ENCODE measurements at regions not wholly inside any gene's neighbourhood (a gene's known extent, or its start where the extent isn't known, plus 50 kb on each side); places are given as distances from the start of the nearest gene placed in this dataset.

GRCh38 chr13:30832845-30833332, 73.2 kb upstream of the MEDAG start (continued):
- TF ChIP-seq INSM2 (tag by site-specific recombination; IDR thresholded peaks at IDR 0.05) (no peak), ZNF133 (tag by site-specific recombination; IDR thresholded peaks at IDR 0.05) (no peak), ZXDB (tag by site-specific recombination; IDR thresholded peaks at IDR 0.05) (peak; percentile 84), ZBTB1 (tag by site-specific recombination; IDR thresholded peaks at IDR 0.05) (no peak), ZSCAN23 (tag by site-specific recombination; IDR thresholded peaks at IDR 0.05) (no peak), ZNF155 (tag by site-specific recombination; IDR thresholded peaks at IDR 0.05) (no peak), ZSCAN5A (tag by site-specific recombination; IDR thresholded peaks at IDR 0.05) (no peak), ZNF660 (tag by site-specific recombination; IDR thresholded peaks at IDR 0.05) (no peak; the same call in 1 of the 2 replicates), ZNF132 (tag by site-specific recombination; IDR thresholded peaks at IDR 0.05; ENCODE audit: borderline replicate concordance) (no peak), ZNF701 (tag by site-specific recombination; IDR thresholded peaks at IDR 0.05) (no peak), ZNF23 (tag by site-specific recombination; IDR thresholded peaks at IDR 0.05; ENCODE audit: borderline replicate concordance) (no peak), YY2 (tag by site-specific recombination; IDR thresholded peaks at IDR 0.05) (no peak), YY1 (tag by site-specific recombination; IDR thresholded peaks at IDR 0.05) (no peak), HOXD13 (CRISPR knock-in tag; IDR thresholded peaks at IDR 0.05; ENCODE audit: borderline replicate concordance) (peak; percentile 89; the same call in 1 of the 2 replicates), MZF1 (tag by site-specific recombination; IDR thresholded peaks at IDR 0.05; ENCODE audit: borderline replicate concordance) (no peak), KLF1 (tag by site-specific recombination; IDR thresholded peaks at IDR 0.05) (no peak), ZNF292 (tag by site-specific recombination; IDR thresholded peaks at IDR 0.05; ENCODE audit: borderline replicate concordance, low read depth) (no peak), ZNF555 (tag by site-specific recombination; conservative IDR thresholded peaks at IDR 0.05) (no peak), TSHZ1 (tag by site-specific recombination; IDR thresholded peaks at IDR 0.05; ENCODE audit: borderline replicate concordance) (0 out of 2 replicates have a peak, but pooled peaks have one; percentile 42), ZEB2 (tag by site-specific recombination; IDR thresholded peaks at IDR 0.05) (peak; percentile 68; the same call in 1 of the 2 replicates), IKZF3 (tag by site-specific recombination; IDR thresholded peaks at IDR 0.05) (peak; percentile 89), PRDM4 (tag by site-specific recombination; IDR thresholded peaks at IDR 0.05) (peak; percentile 70), PRDM6 (tag by site-specific recombination; IDR thresholded peaks at IDR 0.05) (no peak; the same call in 1 of the 2 replicates), ZNF248 (tag by site-specific recombination; IDR thresholded peaks at IDR 0.05) (no peak), REPIN1 (tag by site-specific recombination; IDR thresholded peaks at IDR 0.05; ENCODE audit: low read depth) (no peak), ZNF148 (tag by site-specific recombination; IDR thresholded peaks at IDR 0.05; ENCODE audit: borderline replicate concordance) (no peak), ZNF391 (tag by site-specific recombination; IDR thresholded peaks at IDR 0.05; ENCODE audit: borderline replicate concordance, low read depth) (no peak)

All from HEK293 (cell line).